ENCODE measurements at regions not wholly inside any gene's neighbourhood (a gene's known extent, or its start where the extent isn't known, plus 50 kb on each side); places are given as distances from the start of the nearest gene placed in this dataset.

DNA sequence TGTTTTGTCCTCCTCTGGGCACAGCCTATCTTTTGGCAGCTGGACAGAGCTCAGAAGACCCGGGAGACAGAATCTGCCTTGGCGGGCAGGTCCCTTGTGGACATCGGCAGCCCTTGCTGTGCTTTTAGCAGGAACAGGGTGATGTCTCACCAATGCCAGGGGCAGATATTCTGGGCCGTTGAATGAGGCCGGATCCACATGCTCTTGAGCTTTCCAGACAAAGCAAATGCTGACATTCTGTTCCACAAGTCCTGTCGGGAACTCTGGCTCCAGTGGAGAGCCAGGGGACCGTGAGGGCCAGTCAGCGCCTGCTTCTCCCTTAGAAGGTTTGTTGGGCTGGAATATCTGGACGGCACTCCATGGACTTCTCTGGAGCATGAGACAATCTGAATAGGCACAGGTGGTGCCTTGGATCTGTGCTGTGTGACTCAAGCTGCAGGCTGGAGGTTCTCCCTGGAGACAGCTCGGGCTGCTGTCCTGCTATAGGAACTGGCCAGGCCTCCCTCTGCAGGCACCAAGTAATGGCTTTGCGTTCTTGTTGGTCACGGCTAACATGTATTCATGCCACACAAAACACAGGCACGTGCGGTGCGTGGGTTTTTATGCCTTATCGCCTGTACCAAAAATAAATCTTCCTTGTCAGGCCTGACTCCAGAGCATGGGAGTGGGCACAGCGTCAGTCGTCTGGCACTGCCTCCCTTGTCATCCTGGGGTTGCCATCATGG, 80.3 kb downstream of the GADD45G start:
- WGBS, 2 donors: 80 to 88% methylated on average over 12 to 18 of the region's 18 CpGs
- Histone ChIP-seq H3K36me3 (no peaks in the 10 kb centered on the region), H3K4me1 (peaks cover 0 to 15% (median 11%) of the 10 kb centered on the region in 4 donors), H3K27ac (peak overlapping the region in 1 of 4 donors; percentile 68), H3K4me3 (no peak overlapping the region), H3K27me3 (no peaks in the 10 kb centered on the region), H3K9me3 (no peaks in the 10 kb centered on the region)
- TF ChIP-seq EP300 (IDR thresholded peaks at IDR 0.05): no peak
- TF ChIP-seq POLR2AphosphoS5 (IDR thresholded peaks at IDR 0.05): no peak
- TF ChIP-seq, protein P1, sequence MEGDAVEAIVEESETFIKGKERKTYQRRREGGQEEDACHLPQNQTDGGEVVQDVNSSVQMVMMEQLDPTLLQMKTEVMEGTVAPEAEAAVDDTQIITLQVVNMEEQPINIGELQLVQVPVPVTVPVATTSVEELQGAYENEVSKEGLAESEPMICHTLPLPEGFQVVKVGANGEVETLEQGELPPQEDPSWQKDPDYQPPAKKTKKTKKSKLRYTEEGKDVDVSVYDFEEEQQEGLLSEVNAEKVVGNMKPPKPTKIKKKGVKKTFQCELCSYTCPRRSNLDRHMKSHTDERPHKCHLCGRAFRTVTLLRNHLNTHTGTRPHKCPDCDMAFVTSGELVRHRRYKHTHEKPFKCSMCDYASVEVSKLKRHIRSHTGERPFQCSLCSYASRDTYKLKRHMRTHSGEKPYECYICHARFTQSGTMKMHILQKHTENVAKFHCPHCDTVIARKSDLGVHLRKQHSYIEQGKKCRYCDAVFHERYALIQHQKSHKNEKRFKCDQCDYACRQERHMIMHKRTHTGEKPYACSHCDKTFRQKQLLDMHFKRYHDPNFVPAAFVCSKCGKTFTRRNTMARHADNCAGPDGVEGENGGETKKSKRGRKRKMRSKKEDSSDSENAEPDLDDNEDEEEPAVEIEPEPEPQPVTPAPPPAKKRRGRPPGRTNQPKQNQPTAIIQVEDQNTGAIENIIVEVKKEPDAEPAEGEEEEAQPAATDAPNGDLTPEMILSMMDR (IDR thresholded peaks at IDR 0.05): no peak
- no peak for TF ChIP-seq POLR2A (IDR thresholded peaks at IDR 0.05)
- DNase-seq: peak in 1 of 2 donors; percentile 42
- ATAC-seq (ENCODE audit: low FRiP score in 2 of 2): peak; percentile 31 to 39

DNA sequence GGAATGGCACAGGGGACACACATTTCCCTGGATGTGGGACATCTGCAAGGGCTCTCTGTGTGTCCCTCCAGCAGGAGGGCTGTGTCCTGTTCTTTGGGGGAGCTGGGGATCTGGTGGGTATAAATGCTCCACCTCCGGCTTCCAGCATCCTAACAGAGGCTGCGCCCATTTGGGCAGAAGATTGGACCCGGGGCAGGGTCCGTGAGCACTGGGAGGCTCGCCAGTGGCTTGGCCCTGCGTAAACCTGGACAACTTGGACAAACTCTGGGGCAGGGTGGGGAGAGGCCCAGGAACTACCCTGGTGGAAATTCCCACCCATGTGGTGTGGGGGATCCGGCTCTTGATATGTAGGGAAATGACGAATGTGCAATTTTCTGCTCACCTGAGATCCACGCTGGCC, 80.9 kb downstream of the GADD45G start:
- Histone ChIP-seq H3K4me3 (no peak overlapping the region), H3K9me3 (no peaks in the 10 kb centered on the region), H3K27me3 (no peaks in the 10 kb centered on the region), H3K4me1 (peaks cover 0 to 15% (median 11%) of the 10 kb centered on the region in 4 donors), H3K27ac (peak overlapping the region in 1 of 4 donors; percentile 68), H3K36me3 (no peaks in the 10 kb centered on the region)
- DNase-seq (no peak), ATAC-seq (ENCODE audit: low FRiP score in 2 of 2) (no peak)
- 93 to 94% methylated on average over 7 to 9 of the region's 9 CpGs for WGBS, 2 donors
- TF ChIP-seq POLR2A (IDR thresholded peaks at IDR 0.05): no peak
- no peak for TF ChIP-seq EP300 (IDR thresholded peaks at IDR 0.05)
- TF ChIP-seq POLR2AphosphoS5 (IDR thresholded peaks at IDR 0.05): no peak
- TF ChIP-seq, protein P1 (IDR thresholded peaks at IDR 0.05): no peak

DNA sequence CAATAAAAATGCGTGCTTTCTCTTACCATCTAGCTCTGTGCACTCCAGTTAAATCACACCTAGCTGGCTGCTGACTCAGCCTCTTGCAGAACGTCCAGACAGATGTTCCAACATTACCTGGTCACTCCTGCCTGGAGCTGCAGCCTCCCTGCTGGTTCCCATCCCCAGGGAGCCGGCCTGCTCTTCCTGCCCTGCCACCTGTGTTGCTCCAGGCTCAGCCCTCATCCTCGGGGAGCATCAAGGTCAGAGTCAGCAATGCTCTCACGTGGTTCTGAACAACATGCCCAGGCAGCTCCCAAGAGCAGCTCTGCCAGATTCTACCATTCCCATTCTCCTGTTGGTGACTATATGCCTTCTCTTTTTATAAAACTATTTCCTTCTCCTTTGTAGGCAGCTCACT, 81.3 kb downstream of the GADD45G start:
- Histone ChIP-seq H3K27ac (no peak overlapping the region), H3K4me1 (peaks cover 0 to 15% (median 11%) of the 10 kb centered on the region in 4 donors), H3K4me3 (no peak overlapping the region), H3K9me3 (no peaks in the 10 kb centered on the region), H3K36me3 (no peaks in the 10 kb centered on the region), H3K27me3 (no peaks in the 10 kb centered on the region)
- 67 to 75% methylated on average over 5 of the region's 5 CpGs for WGBS, 2 donors
- TF ChIP-seq POLR2A (IDR thresholded peaks at IDR 0.05) (no peak), POLR2AphosphoS5 (IDR thresholded peaks at IDR 0.05) (no peak), EP300 (IDR thresholded peaks at IDR 0.05) (no peak)
- TF ChIP-seq, protein P1 (IDR thresholded peaks at IDR 0.05): no peak
- no peak for DNase-seq
- ATAC-seq (ENCODE audit: low FRiP score in 2 of 2): no peak

DNA sequence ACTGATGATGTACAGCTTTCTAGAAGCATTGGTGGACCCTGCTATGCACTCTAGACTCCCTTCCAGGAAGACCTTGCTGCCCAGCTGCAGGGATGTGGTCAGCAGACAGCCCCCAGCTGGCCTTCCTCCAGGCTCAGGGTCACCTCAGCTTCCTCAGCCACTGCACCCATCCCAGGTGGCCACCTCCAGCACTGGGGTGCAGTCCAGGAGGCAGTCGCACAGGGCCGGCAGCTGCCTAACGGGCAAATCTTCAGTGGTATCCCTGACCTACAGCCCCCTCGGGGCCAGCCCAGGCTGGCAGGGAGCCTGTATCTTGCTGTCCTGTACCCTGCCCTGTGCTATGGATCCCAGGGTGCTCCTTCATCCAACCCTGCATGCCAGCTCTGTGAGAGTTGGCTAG, 81.8 kb downstream of the GADD45G start:
- Histone ChIP-seq H3K9me3 (no peaks in the 10 kb centered on the region), H3K27ac (no peak overlapping the region), H3K36me3 (no peaks in the 10 kb centered on the region), H3K27me3 (no peaks in the 10 kb centered on the region), H3K4me3 (no peak overlapping the region), H3K4me1 (peaks cover 0 to 15% (median 11%) of the 10 kb centered on the region in 4 donors)
- no peak for ATAC-seq (ENCODE audit: low FRiP score in 2 of 2)
- 97% methylated on average over 4 of the region's 4 CpGs; no CpG with 5 or more reads in 1 of the 2 donors for WGBS, 2 donors
- DNase-seq: no peak
- TF ChIP-seq, protein P1 (IDR thresholded peaks at IDR 0.05): no peak
- TF ChIP-seq POLR2A (IDR thresholded peaks at IDR 0.05): no peak
- no peak for TF ChIP-seq EP300 (IDR thresholded peaks at IDR 0.05)
- no peak for TF ChIP-seq POLR2AphosphoS5 (IDR thresholded peaks at IDR 0.05)

DNA sequence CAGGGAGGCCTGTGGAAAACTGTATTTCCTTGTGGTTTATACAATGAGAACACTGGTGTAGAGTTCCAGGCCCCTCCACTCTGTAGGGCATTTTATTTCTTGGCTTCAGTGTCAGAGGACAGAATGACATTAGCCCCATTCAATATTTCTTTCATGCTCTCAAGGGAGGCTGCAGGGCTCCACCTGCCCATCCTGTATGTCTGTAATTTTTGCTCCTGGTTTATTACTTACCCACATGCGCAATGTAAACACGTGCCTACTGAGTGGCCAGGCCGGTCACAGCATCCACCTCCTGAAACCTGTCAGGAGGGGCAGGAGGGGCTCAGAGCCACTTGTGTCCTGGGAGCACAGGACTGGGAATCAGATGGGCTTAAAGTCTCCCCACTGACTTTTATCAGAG, 82.4 kb downstream of the GADD45G start:
- ATAC-seq (ENCODE audit: low FRiP score in 2 of 2): no peak
- peaks cover 0 to 15% (median 11%) of the 10 kb centered on the region in 4 donors for H3K4me1 ChIP-seq
- TF ChIP-seq POLR2A (IDR thresholded peaks at IDR 0.05) (no peak), EP300 (IDR thresholded peaks at IDR 0.05) (no peak), POLR2AphosphoS5 (IDR thresholded peaks at IDR 0.05) (no peak)
- TF ChIP-seq, protein P1 (IDR thresholded peaks at IDR 0.05): no peak
- H3K9me3 ChIP-seq: no peaks in the 10 kb centered on the region
- no peaks in the 10 kb centered on the region for H3K36me3 ChIP-seq
- no peak for DNase-seq
- H3K4me3 ChIP-seq: no peak overlapping the region
- no peak overlapping the region for H3K27ac ChIP-seq
- WGBS, 2 donors: 78 to 96% methylated on average over 3 of the region's 3 CpGs
- H3K27me3 ChIP-seq: no peaks in the 10 kb centered on the region

All from upper lobe of left lung (tissue), 6 donors.